GM18870 (cell line): ENCODE measurements at regions not wholly inside any gene's neighbourhood (a gene's known extent, or its start where the extent isn't known, plus 50 kb on each side); places are given as distances from the start of the nearest gene placed in this dataset.
"Not testable (repeated sequence)": the region's sequence is repeated elsewhere in the genome, so short reads cannot be mapped to it uniquely, and the experiment has no call there.

ENCODE experiments used
- ATAC-seq: cut with Tn5 transposase; IDR thresholded peaks from one replicate; pipeline ENCODE4 v1.9.1; 2021; ENCODE audit warnings: moderate library complexity; ENCODE audit not compliant: unreplicated experiment

DNA sequence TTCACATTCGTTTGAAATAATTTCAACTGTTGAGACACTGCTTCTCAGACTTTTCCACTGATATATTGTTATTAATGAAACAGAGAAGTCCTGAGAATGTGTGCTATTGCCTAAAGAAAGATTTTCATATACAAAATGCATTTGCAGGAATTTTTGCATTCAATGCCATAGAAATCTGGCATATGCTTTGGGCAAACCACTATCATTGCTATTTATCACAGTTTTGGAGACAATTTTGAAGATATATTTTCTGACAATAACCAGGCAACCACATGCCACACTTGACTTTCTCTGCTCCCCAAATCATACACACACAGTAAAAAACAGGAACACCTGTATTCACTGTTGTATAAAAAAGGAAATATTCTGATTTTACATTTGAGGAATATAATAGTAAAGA is 1303.7 kb upstream of the IGFBP7 start:
- no peak for ATAC-seq

DNA sequence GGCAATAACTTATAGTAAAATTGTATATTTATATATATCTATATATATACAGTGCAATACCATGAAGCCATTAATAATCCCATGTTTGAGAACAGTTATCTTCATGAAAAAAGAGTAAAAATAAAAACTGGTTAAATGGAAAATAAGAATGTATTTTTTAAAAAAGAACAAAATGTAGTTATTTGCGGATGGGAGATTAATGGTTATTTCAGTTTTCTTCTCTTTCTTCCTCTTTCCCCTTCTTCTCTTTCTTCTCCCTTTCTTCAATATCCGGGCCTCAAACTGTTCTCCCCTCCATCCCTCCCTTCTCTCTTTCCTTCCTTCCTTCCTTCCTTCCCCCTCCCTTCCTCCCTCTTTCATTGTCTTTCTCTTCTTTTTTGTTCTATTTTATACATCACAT is 1301.7 kb upstream of the IGFBP7 start:
- no peak for ATAC-seq

DNA sequence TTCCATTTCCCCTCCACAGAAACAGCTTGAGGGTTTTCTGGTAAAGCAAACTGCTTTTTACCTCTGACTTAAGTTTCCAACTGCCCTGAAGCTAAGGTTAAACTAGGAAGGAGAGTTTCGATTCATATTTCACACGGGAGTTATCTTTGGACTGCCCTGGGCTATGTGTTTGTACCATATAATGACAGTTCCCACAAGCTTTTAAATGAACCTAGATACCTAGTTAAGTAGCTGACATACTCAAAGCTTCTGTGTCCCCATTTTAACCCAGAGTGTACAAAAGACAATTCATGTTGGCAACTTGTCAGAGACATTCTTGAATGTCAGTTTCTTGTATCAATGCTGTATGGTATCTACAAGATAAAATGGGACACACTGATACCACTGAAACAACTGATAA is 1296.6 kb upstream of the IGFBP7 start:
- no peak for ATAC-seq

GRCh38 chr4:58368221-58368620 is 1258.0 kb upstream of the IGFBP7 start:
- ATAC-seq: no peak

DNA sequence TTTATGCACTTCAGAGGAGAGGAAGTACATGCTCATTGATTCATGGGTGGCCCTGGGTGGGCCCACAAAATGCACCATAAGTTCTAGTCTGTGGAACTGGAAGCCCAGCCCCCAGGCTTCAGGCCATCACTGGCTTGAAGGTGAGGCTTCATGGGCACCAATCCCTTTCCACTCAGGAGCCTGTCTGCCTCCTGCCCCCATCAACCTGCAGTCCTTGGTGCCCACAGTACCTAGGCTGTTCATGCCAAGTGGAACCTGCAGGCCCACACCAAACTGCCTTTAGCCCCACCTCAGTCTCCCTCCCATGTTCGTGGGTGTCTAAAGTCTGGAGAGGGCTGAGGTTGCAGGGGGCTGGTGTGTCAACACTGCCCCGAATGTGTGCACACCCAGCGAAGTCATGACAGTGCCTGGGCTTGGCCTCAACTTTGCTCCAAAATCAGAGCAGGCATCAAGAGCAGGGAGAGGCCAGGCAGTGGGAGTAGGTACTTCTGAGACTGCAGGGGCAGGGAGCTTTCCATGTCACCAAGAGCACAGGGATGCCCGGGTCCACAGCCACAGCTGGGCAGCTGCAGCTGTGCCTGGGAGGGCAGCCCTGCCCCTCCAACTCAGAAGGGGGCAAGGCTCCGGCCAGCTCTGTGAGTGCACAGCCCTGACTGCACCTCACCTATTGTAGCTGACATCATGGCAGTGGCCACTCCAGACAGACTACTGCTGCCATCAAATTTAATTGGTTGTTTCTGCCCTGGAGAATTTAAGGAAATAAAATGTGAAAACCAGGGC is 1250.4 kb upstream of the IGFBP7 start:
- ATAC-seq: no peak

GRCh38 chr4:58359590-58359989 is 1249.4 kb upstream of the IGFBP7 start:
- ATAC-seq: no peak

DNA sequence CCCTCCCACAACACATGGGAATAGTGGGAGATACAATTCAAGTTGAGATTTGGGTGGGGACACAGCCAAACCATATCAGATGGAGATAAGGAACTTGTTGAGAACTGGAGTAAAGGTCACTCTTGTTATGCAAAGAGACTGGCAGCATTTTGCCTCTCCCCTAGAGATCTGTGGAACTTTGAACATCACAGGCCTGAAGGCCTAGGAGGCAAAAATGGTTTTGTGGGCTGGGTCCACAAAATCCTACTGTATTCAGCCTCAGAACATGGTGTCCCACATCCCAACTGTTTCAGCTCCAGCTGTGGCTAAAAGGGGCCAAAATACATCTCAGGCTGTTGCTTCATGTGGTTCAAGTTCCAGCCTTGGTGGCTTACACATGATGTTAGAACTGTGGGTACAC is 1247.8 kb upstream of the IGFBP7 start:
- no peak for ATAC-seq

- ATAC-seq: no peak
Measured at GRCh38 chr4:58325070-58325469, 1214.9 kb upstream of the IGFBP7 start.

DNA sequence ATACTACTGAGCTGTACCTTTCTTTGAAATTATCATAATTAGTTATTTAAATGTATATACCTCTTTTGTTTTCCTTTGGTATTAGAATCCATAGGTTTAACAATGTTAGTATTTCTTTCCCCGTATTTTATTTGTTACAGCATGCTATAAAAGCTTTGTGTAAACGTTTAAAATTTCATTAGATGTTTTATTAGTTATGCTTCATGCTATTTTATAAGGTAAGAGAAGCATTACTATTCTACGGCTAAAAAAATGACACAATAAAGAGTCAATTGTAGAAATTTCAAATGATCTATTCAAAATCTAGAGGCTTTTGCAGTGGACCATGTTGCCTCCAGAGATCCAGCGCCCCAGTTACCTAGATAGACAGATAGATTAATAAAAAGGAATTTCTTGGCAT is 1203.3 kb upstream of the IGFBP7 start:
- no peak for ATAC-seq

GRCh38 chr4:58303456-58303855 is 1193.3 kb upstream of the IGFBP7 start:
- ATAC-seq: no peak

- ATAC-seq: no peak
Measured at GRCh38 chr4:58301376-58301999, 1191.3 kb upstream of the IGFBP7 start.

- no peak for ATAC-seq
Measured at GRCh38 chr4:58286335-58286734, 1176.2 kb upstream of the IGFBP7 start.

DNA sequence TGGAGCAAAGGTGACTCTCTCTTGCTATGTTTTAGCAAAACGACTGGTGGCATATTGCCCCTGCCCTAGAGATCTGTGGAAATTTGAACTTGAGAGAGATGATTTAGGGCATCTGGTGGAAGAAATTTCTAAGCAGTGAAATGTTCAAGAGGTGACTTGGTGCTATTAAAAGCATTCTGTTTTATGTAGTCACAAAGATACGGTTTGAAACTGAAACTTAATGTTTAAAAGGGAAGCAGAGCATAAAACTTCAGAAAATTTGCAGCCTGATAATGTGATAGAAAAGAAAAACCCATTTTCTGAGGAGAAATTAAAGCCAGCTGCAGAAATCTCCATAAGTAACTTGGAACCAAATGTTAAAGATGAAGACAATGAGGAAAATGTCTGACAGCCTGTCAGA is 1170.7 kb upstream of the IGFBP7 start:
- ATAC-seq: not testable (repeated sequence)

DNA sequence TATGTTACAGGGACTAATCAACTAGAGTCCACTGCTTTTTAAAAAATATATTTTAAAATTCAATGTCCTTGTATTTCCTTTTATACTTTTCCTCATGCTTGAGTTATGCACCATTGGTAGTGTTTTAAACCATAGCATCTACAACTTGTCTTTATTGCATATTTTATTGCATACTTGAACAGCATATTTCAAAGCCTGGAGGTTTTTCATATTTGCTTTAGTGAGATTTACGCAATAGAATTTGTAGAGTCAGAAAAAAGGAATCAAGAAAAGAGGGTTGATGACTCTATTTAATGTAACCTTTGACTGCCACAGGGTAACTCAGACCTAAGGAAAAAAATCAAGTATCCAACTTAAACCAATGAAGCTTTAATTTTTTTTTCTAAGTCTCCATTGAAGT is 1165.7 kb upstream of the IGFBP7 start:
- no peak for ATAC-seq

DNA sequence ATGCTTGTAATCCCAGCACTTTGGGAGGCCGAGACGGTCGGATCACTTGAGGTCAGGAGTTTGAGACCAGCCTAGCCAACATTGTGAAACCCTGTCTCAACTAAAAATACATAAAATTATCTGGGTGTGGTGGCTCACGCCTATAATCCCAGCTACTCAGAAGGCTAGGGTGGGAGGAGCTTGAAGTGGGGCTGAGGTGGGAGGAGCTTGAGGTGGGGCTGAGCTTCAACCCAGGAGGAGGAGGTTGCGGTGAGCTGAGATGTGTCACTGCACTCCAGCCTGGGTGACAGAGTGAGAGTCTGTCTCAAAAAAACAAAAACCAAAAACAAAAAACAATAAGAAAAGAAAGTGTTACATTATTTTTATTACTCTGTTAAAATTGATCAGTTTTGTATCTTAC is 1164.4 kb upstream of the IGFBP7 start:
- ATAC-seq: no peak

GRCh38 chr4:58272311-58272710 is 1162.1 kb upstream of the IGFBP7 start:
- ATAC-seq: no peak

GRCh38 chr4:58265734-58266133 is 1155.5 kb upstream of the IGFBP7 start:
- ATAC-seq: no peak

GRCh38 chr4:58261526-58261925 is 1151.3 kb upstream of the IGFBP7 start:
- ATAC-seq: no peak

DNA sequence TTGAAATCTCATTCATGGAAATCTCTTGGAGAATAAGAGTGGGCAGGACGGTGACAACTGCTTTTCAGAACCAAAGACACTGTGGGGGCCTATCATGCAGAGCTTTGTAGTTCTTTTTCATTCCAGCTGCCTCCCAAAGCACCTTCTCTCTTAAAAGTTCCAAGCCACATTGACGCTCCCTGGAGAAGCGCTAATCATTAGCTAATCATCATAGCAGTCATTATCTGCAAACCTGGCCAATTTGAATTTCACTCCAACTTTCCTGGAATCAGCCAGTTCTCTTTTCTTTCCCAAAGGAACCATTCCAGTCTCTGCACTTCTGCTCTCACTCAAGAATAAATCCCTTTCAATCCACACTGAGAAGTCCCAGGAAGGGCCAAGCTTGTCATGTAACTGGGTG is 1144.1 kb upstream of the IGFBP7 start:
- no peak for ATAC-seq

DNA sequence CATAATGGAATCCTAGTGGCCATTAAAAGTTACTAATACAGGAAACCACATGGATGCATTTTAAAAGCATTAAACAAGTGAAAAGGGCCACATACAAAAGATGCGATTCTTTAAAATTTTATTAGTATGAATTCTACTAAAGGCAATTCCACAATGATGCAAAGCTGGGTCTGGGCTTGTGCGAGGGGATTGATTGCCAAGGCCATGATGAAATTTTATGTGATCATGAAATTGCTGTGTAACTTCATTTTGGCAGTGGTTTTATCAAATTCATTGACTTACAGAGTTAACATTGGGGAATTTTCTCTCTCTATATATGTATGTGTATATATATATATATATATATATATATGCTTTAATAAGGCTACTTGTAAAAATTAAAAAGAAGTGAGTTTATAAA is 1142.5 kb upstream of the IGFBP7 start:
- no peak for ATAC-seq

GRCh38 chr4:58247792-58248191 is 1137.6 kb upstream of the IGFBP7 start:
- ATAC-seq: no peak

DNA sequence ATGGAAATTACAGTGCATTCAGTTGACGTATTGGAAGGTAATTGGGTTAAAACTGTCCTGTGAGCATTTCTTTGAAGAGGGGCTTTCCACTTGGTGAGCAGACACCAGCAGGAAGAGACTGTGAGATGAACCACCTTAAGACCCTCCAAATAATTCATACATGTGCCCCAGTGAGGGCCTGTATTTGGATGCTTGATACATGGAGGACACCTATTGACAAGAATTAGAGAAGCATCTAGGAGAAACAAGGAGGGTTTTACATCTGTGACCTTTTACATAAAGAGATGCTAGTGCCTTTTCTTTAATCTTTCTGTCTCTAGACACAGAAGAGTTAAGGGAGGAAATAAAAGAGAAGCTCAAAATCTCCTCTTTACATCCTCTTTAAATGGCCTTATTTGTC is 1115.3 kb upstream of the IGFBP7 start:
- ATAC-seq: no peak

DNA sequence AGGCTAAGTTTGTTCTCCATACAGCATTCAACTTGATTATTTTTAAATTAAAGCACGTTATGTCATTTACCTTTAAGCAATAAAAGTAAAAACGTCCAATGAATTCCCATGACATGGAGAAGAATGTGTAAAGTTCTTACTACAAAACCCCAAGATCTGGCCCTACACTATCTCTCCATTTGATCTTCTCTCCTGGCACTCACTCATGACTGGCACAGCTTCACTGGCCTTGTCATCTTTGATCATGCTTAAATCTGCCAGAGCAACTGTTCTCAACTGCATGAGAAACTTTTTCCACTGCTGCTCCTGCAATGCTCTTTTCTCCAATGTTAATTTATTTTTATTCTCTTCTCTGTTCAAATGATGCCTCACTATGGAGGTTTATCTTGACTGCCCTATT is 1109.0 kb upstream of the IGFBP7 start:
- ATAC-seq: no peak
